Endothelial cell of umbilical vein (primary cell): ENCODE measurements at regions not wholly inside any gene's neighbourhood (a gene's known extent, or its start where the extent isn't known, plus 50 kb on each side); places are given as distances from the start of the nearest gene placed in this dataset.

Experiments used
- BruUV-seq: library from RNA; stranded (reverse); fragments of 400-500 nt; replicated peaks from 2 replicates; lab custom pipeline; 2021; lab: Mats Ljungman, UMichigan
- CTCF ChIA-PET: fragments of 300-600, 350-600 bp; sonication (Branson Sonifier 250); formaldehyde crosslinking; loops from one replicate; lab custom pipeline; 2021; ENCODE audit warnings: antibody characterized with exemption, inconsistent platforms; lab: Charles Lee
- POLR2A ChIA-PET: fragments of 300-600, 350-600 bp; sonication (Branson Sonifier 250); formaldehyde crosslinking; loops from one replicate; lab custom pipeline; 2021; ENCODE audit warnings: antibody characterized with exemption, inconsistent platforms; lab: Charles Lee
- DNase-seq: peaks from one replicate; pipeline ENCODE4 v3.0.0-alpha.2; 2011; ENCODE audit warnings: low read depth, low spot score
- FAIRE-seq: peaks from 2 replicates; lab custom pipeline; 2011; peaks lifted over from hg19 to GRCh38; lab: Jason Lieb, UNC
- H2AFZ ChIP-seq: 2 replicates; pipeline ENCODE4 v1.6.0; 2012; ENCODE audit warnings: low read depth, low read length, control low read depth, inconsistent platforms
- H3K27ac ChIP-seq: 2 replicates; pipeline ENCODE4 v1.5.1; 2011; ENCODE audit warnings: low read depth, mild to moderate bottlenecking, control low read depth, low read length, moderate library complexity; ENCODE audit not compliant: insufficient read depth
- H3K27me3 ChIP-seq, 2 experiments: 2 replicates each; pipeline versions ENCODE4 v1.6.0 to v1.6.1; 2011; ENCODE audit warnings: low read length in 2 of 2, mixed read lengths in 1 of 2; ENCODE audit not compliant: control insufficient read depth in 2 of 2, insufficient read depth in 2 of 2
- H3K36me3 ChIP-seq, 2 experiments: 2 replicates in 1 of 2; 3 replicates in 1 of 2; pipeline ENCODE4 v1.5.1; 2011; ENCODE audit warnings: low read length in 2 of 2, mild to moderate bottlenecking in 1 of 2, moderate library complexity in 1 of 2; ENCODE audit not compliant: control insufficient read depth in 2 of 2, insufficient read depth in 2 of 2; ENCODE audit errors: extremely low read depth in 1 of 2
- H3K4me1 ChIP-seq: 3 replicates; pipeline ENCODE4 v1.5.1; 2011; ENCODE audit warnings: mild to moderate bottlenecking, low read length; ENCODE audit not compliant: control insufficient read depth, insufficient read depth; ENCODE audit errors: extremely low read depth
- H3K4me2 ChIP-seq: 2 replicates; pipeline ENCODE4 v1.6.1; 2011; ENCODE audit warnings: low read length, control low read depth, mixed read lengths; ENCODE audit not compliant: insufficient read depth
- H3K4me3 ChIP-seq, 3 experiments: fragments of 200-600 bp in 1 of 3; sonication (generic), shearing (Covaris generic) in 1 of 3; replicated peaks in 1 of 3; 2 replicates each; pipeline ENCODE4 v1.5.1; 2011 to 2016; ENCODE audit warnings: control low read depth in 3 of 3, low read length in 3 of 3, mild to moderate bottlenecking in 2 of 3, inconsistent platforms in 1 of 3, low read depth in 1 of 3, moderate library complexity in 1 of 3; ENCODE audit not compliant: insufficient read depth in 1 of 3
- H3K79me2 ChIP-seq: 2 replicates; pipeline ENCODE4 v1.6.0; 2012; ENCODE audit warnings: low read length, inconsistent platforms; ENCODE audit not compliant: control insufficient read depth, insufficient read depth
- H3K9ac ChIP-seq: replicated peaks from 2 replicates; pipeline ENCODE3; 2011; ENCODE audit warnings: low read length, control low read depth; ENCODE audit not compliant: insufficient read depth; ENCODE audit errors: extremely low read depth
- H3K9me1 ChIP-seq: replicated peaks from 3 replicates; pipeline ENCODE4 v1.6.0; 2011; ENCODE audit warnings: mild to moderate bottlenecking, low read length; ENCODE audit not compliant: control insufficient read depth, insufficient read depth; ENCODE audit errors: extremely low read depth
- H3K9me3 ChIP-seq: replicated peaks from 2 replicates; pipeline ENCODE4 v1.5.1; 2012; ENCODE audit warnings: low read length, inconsistent platforms; ENCODE audit not compliant: control insufficient read depth, insufficient read depth
- H4K20me1 ChIP-seq: replicated peaks from 2 replicates; pipeline ENCODE3; 2011; ENCODE audit warnings: mild to moderate bottlenecking, low read length; ENCODE audit not compliant: control insufficient read depth, insufficient read depth; ENCODE audit errors: extremely low read depth
- CTCF ChIP-seq, 2 donors: IDR thresholded peaks; 1 replicate in 1 of 2; 2 replicates in 1 of 2; pipeline ENCODE4 v1.5.1; 2011; ENCODE audit warnings: low read length in 2 of 2, mild to moderate bottlenecking in 2 of 2, moderate library complexity in 2 of 2, control low read depth in 1 of 2, inconsistent platforms in 1 of 2, low read depth in 1 of 2; ENCODE audit not compliant: insufficient read depth in 1 of 2; ENCODE audit errors: extremely low read depth in 1 of 2
- EZH2 ChIP-seq: IDR thresholded peaks from 2 replicates; pipeline ENCODE4 v1.6.1; 2012; ENCODE audit warnings: borderline replicate concordance, low read depth, mild to moderate bottlenecking, moderate library complexity, low read length, inconsistent platforms; ENCODE audit not compliant: severe bottlenecking
- FOS ChIP-seq: IDR thresholded peaks from 2 replicates; pipeline ENCODE4 v1.6.1; 2011; ENCODE audit warnings: mild to moderate bottlenecking, low read length, moderate library complexity, borderline replicate concordance; ENCODE audit not compliant: insufficient read depth
- GATA2 ChIP-seq: IDR thresholded peaks from 2 replicates; pipeline ENCODE4 v1.7.0; 2011; ENCODE audit warnings: low read depth, mild to moderate bottlenecking, moderate library complexity, mixed read lengths, low read length; ENCODE audit not compliant: insufficient read length, insufficient read depth
- JUN ChIP-seq: IDR thresholded peaks from 2 replicates; pipeline ENCODE4 v1.6.1; 2011; ENCODE audit warnings: borderline replicate concordance, low read depth; ENCODE audit not compliant: insufficient read length, insufficient read depth
- MYC ChIP-seq: IDR thresholded peaks from one replicate; pipeline ENCODE4 v1.6.1; 2011; ENCODE audit warnings: mild to moderate bottlenecking, low read depth, low read length
- POLR2A ChIP-seq: IDR thresholded peaks from 2 replicates; pipeline ENCODE4 v1.6.1; 2012; ENCODE audit warnings: low read depth, mild to moderate bottlenecking, control low read depth, low read length
- POLR2AphosphoS5 ChIP-seq: IDR thresholded peaks from 2 replicates; pipeline ENCODE4 v1.6.1; 2012; ENCODE audit warnings: low read depth, mild to moderate bottlenecking, control low read depth, low read length, moderate library complexity; ENCODE audit not compliant: insufficient read depth
- dilution Hi-C: fragments of 300-500 bp; cut with MboI; formaldehyde crosslinking; loops from one replicate; pipeline ENCODE4 v1.15.0; 2019; ENCODE audit warnings: low sequenced_read_pairs; ENCODE audit not compliant: extremely low pct_ligation_motif_present
- intact Hi-C: fragments of 100-400 bp; cut with micrococcal nuclease; formaldehyde crosslinking; loops from one replicate; pipeline ENCODE4 v1.10.0; 2022
- TF ChIP-seq, protein P1 (sequence below): IDR thresholded peaks from 2 replicates; pipeline ENCODE4 v1.6.1; 2011; ENCODE audit not compliant: insufficient read depth, insufficient read length

GRCh38 chr4:114512595-114513295 is 85.9 kb upstream of the UGT8 start:
- H3K9me3 ChIP-seq: no peaks in the 10 kb centered on the region
- H3K9ac ChIP-seq: no peak overlapping the region
- no peaks in the 10 kb centered on the region for H3K27me3 ChIP-seq
- H3K4me1 ChIP-seq: no peaks in the 10 kb centered on the region
- no peak overlapping the region for H3K4me2 ChIP-seq
- H3K9me1 ChIP-seq: no peaks in the 10 kb centered on the region
- dilution Hi-C loops: no loop called here
- no peak for TF ChIP-seq POLR2AphosphoS5
- H3K4me3 ChIP-seq: no peak overlapping the region
- intact Hi-C loops: no loop called here
- H4K20me1 ChIP-seq: no peaks in the 10 kb centered on the region
- CTCF ChIA-PET: no interaction called here
- no peaks in the 10 kb centered on the region for H3K36me3 ChIP-seq
- H2AFZ ChIP-seq: no peak overlapping the region
- POLR2A ChIA-PET: no interaction called here
- DNase-seq (no peak), FAIRE-seq (no peak)
- no peak overlapping the region for H3K27ac ChIP-seq
- no peaks in the 10 kb centered on the region for H3K79me2 ChIP-seq
- BruUV-seq: no TSS peak

DNA sequence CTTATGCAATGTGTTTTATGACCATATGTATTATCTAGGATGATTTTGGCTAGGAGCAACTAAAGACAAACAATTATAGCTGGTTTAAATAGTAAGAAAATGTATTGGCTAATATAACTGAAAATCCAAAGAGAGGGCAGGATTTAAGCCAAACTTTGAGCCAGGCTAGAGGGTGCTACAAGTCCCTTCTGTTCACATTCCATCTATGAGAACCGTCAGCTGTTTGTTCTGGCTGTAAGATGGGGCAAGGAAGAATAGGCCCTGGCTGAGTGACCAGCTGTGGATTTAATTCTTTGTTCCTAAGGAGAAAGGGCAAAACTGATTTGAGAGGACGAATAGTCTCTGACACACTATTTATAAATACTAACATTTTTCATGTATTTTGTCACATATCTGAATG is 79.2 kb upstream of the UGT8 start:
- H3K4me3 ChIP-seq: no peak overlapping the region
- FAIRE-seq (no peak), DNase-seq (no peak)
- no peaks in the 10 kb centered on the region for H3K9me3 ChIP-seq
- no peaks in the 10 kb centered on the region for H3K27me3 ChIP-seq
- no peaks in the 10 kb centered on the region for H3K9me1 ChIP-seq
- ChIA-PET POLR2A (interaction anchor here (0.6 kb wide), 1 partner anchor 16 kb away, joined by 4 read pairs; no protein-coding TSS in a partner anchor), CTCF (no interaction called here)
- H3K4me1 ChIP-seq: no peaks in the 10 kb centered on the region
- intact Hi-C loops: no loop called here
- H3K9ac ChIP-seq: no peak overlapping the region
- no peaks in the 10 kb centered on the region for H3K36me3 ChIP-seq
- no peaks in the 10 kb centered on the region for H3K79me2 ChIP-seq
- TF ChIP-seq GATA2: no peak
- TF ChIP-seq FOS: no peak
- no peak for TF ChIP-seq EZH2
- no peak for TF ChIP-seq CTCF (IDR thresholded peaks at IDR 0.05; ENCODE audit: extremely low read depth in 1 of 2, insufficient read depth in 1 of 2, low read depth in 1 of 2, low read length in 2 of 2)
- TF ChIP-seq POLR2AphosphoS5: no peak
- TF ChIP-seq MYC: no peak
- TF ChIP-seq, protein P1, sequence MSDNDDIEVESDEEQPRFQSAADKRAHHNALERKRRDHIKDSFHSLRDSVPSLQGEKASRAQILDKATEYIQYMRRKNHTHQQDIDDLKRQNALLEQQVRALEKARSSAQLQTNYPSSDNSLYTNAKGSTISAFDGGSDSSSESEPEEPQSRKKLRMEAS: no peak
- TF ChIP-seq POLR2A: no peak
- no peak for TF ChIP-seq JUN
- H4K20me1 ChIP-seq: no peaks in the 10 kb centered on the region
- H3K27ac ChIP-seq: no peak overlapping the region
- H3K4me2 ChIP-seq: no peak overlapping the region
- BruUV-seq: no TSS peak
- dilution Hi-C loops: no loop called here
- H2AFZ ChIP-seq: no peak overlapping the region
